ENCODE measurements at regions not wholly inside any gene's neighbourhood (a gene's known extent, or its start where the extent isn't known, plus 50 kb on each side); places are given as distances from the start of the nearest gene placed in this dataset.

DNA sequence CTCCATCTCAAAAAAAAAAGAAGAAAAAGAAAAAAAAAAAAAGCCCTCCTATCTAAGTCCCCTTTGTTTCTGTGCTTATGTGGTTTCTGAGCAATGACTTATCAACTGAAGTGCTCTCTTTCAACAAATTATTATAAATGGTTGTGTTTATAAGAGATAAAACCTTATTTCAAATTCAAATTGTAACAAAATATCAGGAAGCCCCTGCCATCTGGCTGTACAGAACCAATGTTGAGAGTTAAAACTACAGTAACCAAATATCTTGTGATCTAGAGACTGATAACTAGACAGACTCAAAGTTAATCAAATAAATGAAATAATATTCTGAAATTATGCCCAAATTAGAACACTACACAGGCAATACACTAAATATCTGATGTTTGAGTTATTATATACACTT is 143.0 kb upstream of the CPNE8 start:
- in situ Hi-C loops (cut with MboI; ENCODE audit: low pct_ligation_motif_present in 1 of 4, low pct_unique_long_range_greater_than_20kb in 1 of 4, low sequenced_read_pairs in 3 of 4) (no loop called here), intact Hi-C loops (cut with DNase I; ENCODE audit: low total_unique reads) (no loop called here)
- no peak for TF ChIP-seq POLR2A (IDR thresholded peaks at IDR 0.05)
- Histone ChIP-seq H3K27me3 (no peaks in the 10 kb centered on the region), H3K4me1 (no peaks in the 10 kb centered on the region), H3K4me3 (no peak overlapping the region), H3K9me3 (no peaks in the 10 kb centered on the region), H3K36me3 (no peaks in the 10 kb centered on the region), H3K27ac (no peak overlapping the region)
- no peak for DNase-seq

DNA sequence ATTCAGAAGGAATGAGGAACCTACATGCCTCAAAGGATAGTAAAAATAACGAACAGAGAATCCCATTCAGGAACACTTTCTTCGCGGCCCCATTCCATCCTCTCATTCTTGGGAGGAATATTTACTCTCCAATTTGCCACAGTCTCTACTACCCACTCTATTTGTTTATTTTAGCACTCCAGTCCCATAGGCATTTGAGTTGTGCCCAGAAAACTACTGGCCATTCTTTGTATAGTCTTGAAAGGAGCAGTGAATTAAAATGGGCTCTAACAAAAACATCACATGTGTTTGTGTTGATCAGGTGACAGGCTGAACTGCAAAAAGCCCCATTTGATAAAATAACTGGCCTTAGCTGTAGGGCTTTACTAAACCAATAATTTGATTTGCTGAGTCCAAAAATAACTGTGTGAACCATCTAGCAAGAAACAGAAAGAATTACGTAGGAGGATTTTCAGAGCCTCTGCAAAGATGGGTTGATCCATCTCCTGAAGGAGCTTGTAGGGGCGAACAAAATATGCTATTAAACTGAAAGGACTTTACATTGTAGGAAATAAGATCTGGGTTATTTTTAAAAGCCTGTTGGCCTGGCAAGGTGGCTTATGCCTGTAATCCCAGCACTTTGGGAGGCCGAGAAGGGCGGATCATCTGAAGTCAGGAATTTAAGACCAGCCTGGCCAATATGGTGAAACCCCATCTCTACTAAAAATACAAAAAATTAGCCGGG is 142.3 kb upstream of the CPNE8 start:
- H3K36me3 ChIP-seq, result no peaks in the 10 kb centered on the region
- no peaks in the 10 kb centered on the region for H3K4me1 ChIP-seq
- H3K27ac ChIP-seq, result no peak overlapping the region
- in situ Hi-C loops (cut with MboI; ENCODE audit: low pct_ligation_motif_present in 1 of 4, low pct_unique_long_range_greater_than_20kb in 1 of 4, low sequenced_read_pairs in 3 of 4) (no loop called here), intact Hi-C loops (cut with DNase I; ENCODE audit: low total_unique reads) (no loop called here)
- no peaks in the 10 kb centered on the region for H3K27me3 ChIP-seq
- no peak overlapping the region for H3K4me3 ChIP-seq
- no peaks in the 10 kb centered on the region for H3K9me3 ChIP-seq
- 82 to 86% methylated on average over 8 of the region's 8 CpGs for WGBS, 2 donors (ENCODE audit: low coverage in 1 of 2)
- DNase-seq, result no peak
- TF ChIP-seq, protein P1, sequence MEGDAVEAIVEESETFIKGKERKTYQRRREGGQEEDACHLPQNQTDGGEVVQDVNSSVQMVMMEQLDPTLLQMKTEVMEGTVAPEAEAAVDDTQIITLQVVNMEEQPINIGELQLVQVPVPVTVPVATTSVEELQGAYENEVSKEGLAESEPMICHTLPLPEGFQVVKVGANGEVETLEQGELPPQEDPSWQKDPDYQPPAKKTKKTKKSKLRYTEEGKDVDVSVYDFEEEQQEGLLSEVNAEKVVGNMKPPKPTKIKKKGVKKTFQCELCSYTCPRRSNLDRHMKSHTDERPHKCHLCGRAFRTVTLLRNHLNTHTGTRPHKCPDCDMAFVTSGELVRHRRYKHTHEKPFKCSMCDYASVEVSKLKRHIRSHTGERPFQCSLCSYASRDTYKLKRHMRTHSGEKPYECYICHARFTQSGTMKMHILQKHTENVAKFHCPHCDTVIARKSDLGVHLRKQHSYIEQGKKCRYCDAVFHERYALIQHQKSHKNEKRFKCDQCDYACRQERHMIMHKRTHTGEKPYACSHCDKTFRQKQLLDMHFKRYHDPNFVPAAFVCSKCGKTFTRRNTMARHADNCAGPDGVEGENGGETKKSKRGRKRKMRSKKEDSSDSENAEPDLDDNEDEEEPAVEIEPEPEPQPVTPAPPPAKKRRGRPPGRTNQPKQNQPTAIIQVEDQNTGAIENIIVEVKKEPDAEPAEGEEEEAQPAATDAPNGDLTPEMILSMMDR (IDR thresholded peaks at IDR 0.05), result no peak
- TF ChIP-seq POLR2AphosphoS5 (IDR thresholded peaks at IDR 0.05), result no peak
- no peak for TF ChIP-seq EP300 (IDR thresholded peaks at IDR 0.05; ENCODE audit: low read depth)
- TF ChIP-seq POLR2A (IDR thresholded peaks at IDR 0.05), result no peak

DNA sequence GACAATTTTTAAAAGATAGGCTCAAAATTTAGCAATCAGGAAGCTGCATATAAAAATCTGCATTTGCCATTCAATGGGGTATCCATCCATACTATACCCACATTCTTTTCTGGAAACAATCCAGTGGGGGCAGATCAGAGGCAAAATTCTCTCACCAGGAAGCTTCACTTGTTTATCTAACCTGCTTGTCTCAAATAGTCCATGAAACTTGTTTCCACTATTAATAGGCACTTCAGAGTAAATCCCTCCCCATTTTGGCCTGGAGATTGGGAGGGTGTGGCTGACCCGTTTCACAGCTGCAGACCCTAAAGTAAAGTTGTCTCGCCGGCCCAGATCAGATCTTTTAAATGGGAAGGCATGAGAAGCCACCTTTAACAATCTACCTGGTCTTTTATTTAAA is 139.4 kb upstream of the CPNE8 start:
- TF ChIP-seq POLR2AphosphoS5 (IDR thresholded peaks at IDR 0.05) (no peak), POLR2A (IDR thresholded peaks at IDR 0.05) (no peak), EP300 (IDR thresholded peaks at IDR 0.05; ENCODE audit: low read depth) (no peak)
- TF ChIP-seq, protein P1 (IDR thresholded peaks at IDR 0.05), result no peak
- Histone ChIP-seq H3K4me3 (no peak overlapping the region), H3K36me3 (no peaks in the 10 kb centered on the region), H3K9me3 (no peaks in the 10 kb centered on the region), H3K27me3 (no peaks in the 10 kb centered on the region), H3K27ac (no peak overlapping the region), H3K4me1 (no peaks in the 10 kb centered on the region)
- DNase-seq, result no peak
- 61% methylated on average over 3 of the region's 3 CpGs; no CpG with 5 or more reads in 1 of the 2 donors for WGBS, 2 donors (ENCODE audit: low coverage in 1 of 2)
- intact Hi-C loops (cut with DNase I; ENCODE audit: low total_unique reads), result no loop called here
- in situ Hi-C loops (cut with MboI; ENCODE audit: low pct_ligation_motif_present in 1 of 4, low pct_unique_long_range_greater_than_20kb in 1 of 4, low sequenced_read_pairs in 3 of 4), result no loop called here

GRCh38 chr12:39043424-39043822 is 138.0 kb upstream of the CPNE8 start:
- intact Hi-C loops (cut with DNase I; ENCODE audit: low total_unique reads), result no loop called here
- Histone ChIP-seq H3K4me3 (no peak overlapping the region), H3K27me3 (no peaks in the 10 kb centered on the region), H3K27ac (no peak overlapping the region), H3K36me3 (no peaks in the 10 kb centered on the region), H3K9me3 (no peaks in the 10 kb centered on the region), H3K4me1 (no peaks in the 10 kb centered on the region)
- no peak for TF ChIP-seq POLR2AphosphoS5 (IDR thresholded peaks at IDR 0.05)
- TF ChIP-seq POLR2A (IDR thresholded peaks at IDR 0.05), result no peak
- no peak for TF ChIP-seq EP300 (IDR thresholded peaks at IDR 0.05; ENCODE audit: low read depth)
- TF ChIP-seq, protein P1 (IDR thresholded peaks at IDR 0.05), result no peak
- 44 to 57% methylated on average over 2 of the region's 2 CpGs for WGBS, 2 donors (ENCODE audit: low coverage in 1 of 2)
- in situ Hi-C loops (cut with MboI; ENCODE audit: low pct_ligation_motif_present in 1 of 4, low pct_unique_long_range_greater_than_20kb in 1 of 4, low sequenced_read_pairs in 3 of 4), result no loop called here
- DNase-seq, result no peak

- 84 to 90% methylated on average over 1 to 2 of the region's 2 CpGs for WGBS, 2 donors (ENCODE audit: low coverage in 1 of 2)
- no peak for TF ChIP-seq POLR2A (IDR thresholded peaks at IDR 0.05)
- TF ChIP-seq, protein P1 (IDR thresholded peaks at IDR 0.05), result no peak
- no peak for TF ChIP-seq POLR2AphosphoS5 (IDR thresholded peaks at IDR 0.05)
- no peak for TF ChIP-seq EP300 (IDR thresholded peaks at IDR 0.05; ENCODE audit: low read depth)
- H3K4me1 ChIP-seq, result no peaks in the 10 kb centered on the region
Observed at GRCh38 chr12:39040275-39040674, 134.9 kb upstream of the CPNE8 start.

More at GRCh38 chr12:39040275-39040674, 134.9 kb upstream of the CPNE8 start:
- no peak overlapping the region for H3K4me3 ChIP-seq
- H3K9me3 ChIP-seq, result no peaks in the 10 kb centered on the region
- no peaks in the 10 kb centered on the region for H3K27me3 ChIP-seq
- DNase-seq, result no peak
- no peaks in the 10 kb centered on the region for H3K36me3 ChIP-seq
- in situ Hi-C loops (cut with MboI; ENCODE audit: low pct_ligation_motif_present in 1 of 4, low pct_unique_long_range_greater_than_20kb in 1 of 4, low sequenced_read_pairs in 3 of 4), result no loop called here
- no peak overlapping the region for H3K27ac ChIP-seq
- intact Hi-C loops (cut with DNase I; ENCODE audit: low total_unique reads), result no loop called here

All from transverse colon (tissue), 4 donors.